HG03378 (cell line): ENCODE measurements at regions not wholly inside any gene's neighbourhood (a gene's known extent, or its start where the extent isn't known, plus 50 kb on each side); places are given as distances from the start of the nearest gene placed in this dataset.

Source experiments
- ATAC-seq: cut with Tn5 transposase; IDR thresholded peaks from one replicate; pipeline ENCODE4 v1.9.1; 2021; ENCODE audit warnings: mild to moderate bottlenecking, moderate library complexity; ENCODE audit not compliant: unreplicated experiment

DNA sequence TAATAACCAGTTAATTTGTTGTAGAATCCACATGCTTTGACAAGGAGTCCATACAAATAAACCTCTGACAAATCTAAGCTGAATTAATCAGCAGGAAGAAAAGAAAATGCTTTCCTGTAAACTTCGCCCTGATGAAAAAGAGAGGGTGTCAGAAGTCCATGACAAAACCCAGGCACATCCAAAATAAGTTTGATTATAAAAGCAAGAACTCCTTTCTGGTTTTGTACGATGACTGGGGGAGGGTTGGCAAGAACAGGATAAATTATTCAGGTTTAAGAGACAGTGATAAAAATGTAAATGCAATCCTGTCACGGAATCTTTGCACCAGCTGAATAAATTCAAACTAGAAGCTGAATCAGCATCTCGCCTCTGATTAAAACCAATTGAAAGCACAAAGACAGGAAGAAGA, 469.2 kb upstream of the TNP1 start:
- ATAC-seq = no peak

DNA sequence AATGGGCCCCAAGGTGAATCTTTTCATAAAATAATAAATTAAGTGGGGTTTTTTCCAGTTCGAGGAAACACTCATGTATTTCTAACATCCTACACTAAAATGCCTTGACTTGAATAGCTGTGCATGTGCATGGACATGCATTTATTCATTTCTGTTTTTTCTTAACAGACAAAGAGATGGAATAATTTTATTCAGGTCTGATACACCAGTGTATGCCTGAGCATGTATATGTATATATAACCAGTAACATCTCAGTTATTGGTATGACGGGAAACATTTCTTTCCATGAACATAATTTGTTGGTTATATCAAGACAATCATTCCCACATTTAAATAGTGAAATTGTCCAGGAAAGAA, 468.7 kb upstream of the TNP1 start:
- no peak for ATAC-seq

- ATAC-seq = no peak
Observed at GRCh38 chr2:217327953-217328621, 468.2 kb upstream of the TNP1 start.

DNA sequence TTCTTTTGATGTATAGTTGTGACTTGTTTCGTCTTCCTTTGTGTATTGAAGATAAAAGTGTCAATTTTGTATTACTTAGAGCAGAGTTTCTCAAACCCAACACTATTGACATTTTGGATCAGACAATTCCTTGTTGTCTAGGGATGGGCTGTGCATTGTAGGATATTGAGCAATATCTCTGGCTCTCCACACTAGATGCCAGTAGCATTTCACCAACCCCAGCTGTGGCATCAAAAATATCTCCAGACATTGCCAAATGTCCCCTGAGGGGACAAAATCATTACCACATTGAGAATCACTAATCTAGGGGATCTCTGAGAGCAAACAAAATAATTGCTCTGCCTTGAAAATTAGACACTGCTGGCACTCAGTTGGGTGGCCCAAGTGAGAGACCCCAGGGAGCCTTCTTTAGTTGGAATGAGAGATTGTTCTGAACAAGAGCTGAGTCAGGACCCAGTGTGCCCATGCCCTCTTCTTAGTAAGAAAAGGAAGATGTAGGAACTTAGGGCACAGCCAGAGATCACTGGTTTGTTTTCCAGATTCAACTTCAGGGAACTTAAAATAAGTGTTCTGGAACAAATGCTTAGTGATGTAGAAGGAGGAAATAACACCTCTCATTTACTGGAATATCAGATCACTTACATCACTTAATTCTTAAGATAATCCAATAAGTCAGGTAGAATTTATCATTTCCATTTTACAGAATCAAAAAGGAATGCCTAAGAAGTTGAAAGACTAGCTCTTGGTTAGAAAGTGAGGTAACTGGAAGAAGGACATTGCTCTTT, 466.6 kb upstream of the TNP1 start:
- no peak for ATAC-seq

DNA sequence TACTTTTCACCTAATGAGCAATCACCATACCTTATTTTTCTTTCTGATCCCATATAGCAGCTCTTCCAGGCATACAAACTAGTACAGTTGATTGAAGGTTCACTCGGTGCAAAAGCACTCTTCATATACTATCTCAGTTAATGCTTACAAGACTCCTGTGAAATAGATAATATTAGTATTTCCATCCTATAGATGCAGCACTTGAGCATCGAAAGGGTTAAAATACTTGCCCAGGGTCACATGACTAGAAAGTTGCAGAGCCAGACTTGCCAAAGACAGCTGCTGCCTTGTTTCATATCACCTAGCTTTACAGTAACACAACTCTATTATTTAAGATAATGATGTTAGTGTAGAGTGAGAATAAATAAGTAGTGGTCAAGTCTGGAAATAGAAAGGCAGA, 466.0 kb upstream of the TNP1 start:
- no peak for ATAC-seq

GRCh38 chr2:217325251-217325650, 465.4 kb upstream of the TNP1 start:
- no peak for ATAC-seq

- ATAC-seq = peak; percentile 90
Observed at GRCh38 chr2:217316743-217317142, 456.9 kb upstream of the TNP1 start.

DNA sequence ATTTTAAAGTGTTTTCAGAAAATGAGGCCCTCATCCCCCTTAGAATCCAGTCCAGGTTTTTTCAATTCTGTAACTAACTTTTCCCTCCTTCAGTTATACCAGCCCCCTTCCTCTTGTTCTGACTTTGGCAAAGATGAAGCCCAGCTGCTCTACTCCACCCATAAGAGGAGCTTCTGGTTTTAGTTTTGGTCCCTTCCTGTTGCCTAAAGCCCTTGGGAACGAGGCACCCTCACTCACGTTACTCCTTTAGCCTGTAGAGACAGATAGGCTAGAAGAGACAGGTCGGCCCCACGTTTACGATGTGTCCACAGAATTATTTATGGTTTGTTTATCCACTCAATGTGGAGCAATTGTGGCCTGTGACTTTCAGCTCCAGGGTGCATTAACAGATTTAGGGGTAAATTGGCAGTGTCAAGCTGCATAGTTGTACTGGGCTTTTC, 454.2 kb upstream of the TNP1 start:
- no peak for ATAC-seq

DNA sequence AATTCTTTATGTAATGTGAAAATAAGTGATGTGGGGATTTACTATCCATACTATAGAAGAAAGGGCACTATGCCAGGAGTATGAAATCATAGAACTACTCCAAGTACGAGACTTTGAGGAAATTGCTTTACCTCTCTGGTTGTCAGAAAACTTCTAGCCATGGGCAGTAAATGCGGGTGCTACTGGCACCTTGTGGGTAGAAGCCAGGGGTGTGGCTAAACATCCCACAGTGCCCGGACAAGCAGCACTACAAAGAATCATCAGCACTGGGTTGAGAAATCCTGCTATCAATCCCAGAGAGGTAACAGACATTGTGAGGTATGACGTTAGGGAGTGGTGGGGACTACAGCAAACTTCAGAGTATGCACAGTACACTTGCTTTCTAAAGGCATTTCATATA, 453.5 kb upstream of the TNP1 start:
- no peak for ATAC-seq

- ATAC-seq = no peak
Observed at GRCh38 chr2:217309056-217309455, 449.2 kb upstream of the TNP1 start.

DNA sequence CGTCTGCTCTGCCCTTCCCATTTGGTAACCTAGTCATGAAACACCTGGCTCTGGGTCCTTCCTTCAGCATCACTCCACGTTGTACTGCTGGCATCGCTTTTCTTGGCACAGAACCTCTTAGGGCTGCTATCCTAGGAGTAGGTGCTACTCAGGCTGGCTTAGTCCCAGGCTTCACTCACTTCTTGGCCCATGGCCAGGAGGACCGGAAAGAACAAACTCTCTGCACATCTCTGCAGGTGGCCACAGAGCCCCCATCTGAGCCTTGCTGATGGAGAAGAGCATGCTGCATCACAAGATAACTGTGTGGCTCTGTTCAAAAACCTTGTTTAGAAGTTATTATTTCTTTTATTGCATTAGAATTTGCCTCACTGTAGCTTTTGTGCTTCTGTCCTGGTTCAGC, 447.2 kb upstream of the TNP1 start:
- no peak for ATAC-seq

DNA sequence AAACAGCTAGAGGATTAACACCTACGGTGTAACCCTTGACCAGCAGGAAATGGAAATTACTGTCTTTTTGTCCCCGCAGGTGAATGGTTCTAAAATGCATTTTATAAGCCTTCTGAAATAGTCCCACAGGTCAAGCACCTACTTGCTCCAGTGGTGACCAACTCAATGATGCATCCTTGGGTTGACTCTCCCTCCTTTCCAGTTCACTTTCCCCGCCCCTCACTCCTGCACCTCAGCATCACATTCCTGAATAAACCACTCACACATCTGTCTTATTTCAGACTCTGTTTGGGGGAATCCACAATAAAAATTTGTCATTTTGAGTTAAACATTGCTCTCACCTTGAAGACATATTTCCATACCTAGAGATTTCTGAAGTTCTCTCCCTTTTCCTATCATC, 446.0 kb upstream of the TNP1 start:
- ATAC-seq = no peak

GRCh38 chr2:217304582-217304981, 444.7 kb upstream of the TNP1 start:
- no peak for ATAC-seq

- no peak for ATAC-seq
Observed at GRCh38 chr2:217302856-217303255, 443.0 kb upstream of the TNP1 start.

- ATAC-seq = no peak
Observed at GRCh38 chr2:217301142-217301925, 441.5 kb upstream of the TNP1 start.

DNA sequence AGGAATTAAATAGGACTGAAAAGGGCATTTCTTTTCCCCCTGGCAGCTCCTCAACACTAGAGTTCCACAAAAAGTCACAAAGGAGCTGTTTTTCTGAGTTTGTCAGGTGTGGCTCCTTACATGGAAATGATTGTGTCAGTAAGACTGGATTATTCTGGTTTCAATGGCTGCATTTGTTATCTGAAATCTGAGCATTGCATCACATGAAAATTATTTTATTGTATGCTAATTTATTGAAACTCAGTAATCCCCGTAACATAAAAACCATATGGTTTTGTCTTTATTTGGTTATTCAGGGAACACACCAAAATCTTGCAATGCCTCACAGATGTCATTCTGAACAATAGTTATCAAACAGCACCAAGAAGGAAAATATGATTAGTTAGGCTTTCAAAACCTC, 439.7 kb upstream of the TNP1 start:
- no peak for ATAC-seq

DNA sequence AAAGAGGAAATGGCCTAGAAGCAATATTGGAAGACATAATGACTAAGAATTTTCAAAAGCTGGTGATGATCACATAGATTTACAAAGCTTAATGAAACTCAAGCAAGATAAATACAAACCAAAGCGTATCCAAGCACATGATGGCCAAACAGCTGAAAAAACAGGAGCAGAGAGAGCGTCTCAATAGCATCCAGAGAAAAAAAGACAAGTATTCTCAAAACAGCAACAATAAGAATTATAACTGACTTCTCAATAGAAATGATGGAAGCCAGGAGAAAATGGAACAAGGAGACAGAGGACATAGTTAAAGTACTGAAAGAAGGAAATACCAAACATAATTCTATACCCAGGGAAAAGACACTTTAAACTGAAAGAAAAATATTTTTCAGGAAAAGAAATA, 437.2 kb upstream of the TNP1 start:
- no peak for ATAC-seq

GRCh38 chr2:217294818-217295217, 435.0 kb upstream of the TNP1 start:
- no peak for ATAC-seq

GRCh38 chr2:217294211-217294610, 434.3 kb upstream of the TNP1 start:
- ATAC-seq = no peak

DNA sequence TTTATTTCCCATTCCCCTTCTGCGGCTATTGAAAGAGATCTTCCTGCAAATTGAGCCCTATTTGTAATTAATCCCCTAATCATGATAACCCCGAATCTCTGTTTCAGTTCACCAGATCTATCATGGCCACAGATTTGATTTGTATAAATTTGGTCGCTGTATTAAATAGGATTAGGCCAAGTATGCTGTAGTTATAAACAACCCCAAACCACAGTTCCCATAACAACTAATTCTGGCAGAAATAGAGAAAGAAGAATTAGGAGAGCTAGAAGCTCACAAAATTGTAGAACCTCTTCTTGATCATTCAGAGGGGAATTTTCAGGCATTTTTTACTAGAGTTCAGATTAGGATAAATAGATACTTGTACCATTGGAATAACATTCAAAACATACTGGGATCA, 433.7 kb upstream of the TNP1 start:
- no peak for ATAC-seq

- ATAC-seq = no peak
Observed at GRCh38 chr2:217293046-217293445, 433.2 kb upstream of the TNP1 start.

DNA sequence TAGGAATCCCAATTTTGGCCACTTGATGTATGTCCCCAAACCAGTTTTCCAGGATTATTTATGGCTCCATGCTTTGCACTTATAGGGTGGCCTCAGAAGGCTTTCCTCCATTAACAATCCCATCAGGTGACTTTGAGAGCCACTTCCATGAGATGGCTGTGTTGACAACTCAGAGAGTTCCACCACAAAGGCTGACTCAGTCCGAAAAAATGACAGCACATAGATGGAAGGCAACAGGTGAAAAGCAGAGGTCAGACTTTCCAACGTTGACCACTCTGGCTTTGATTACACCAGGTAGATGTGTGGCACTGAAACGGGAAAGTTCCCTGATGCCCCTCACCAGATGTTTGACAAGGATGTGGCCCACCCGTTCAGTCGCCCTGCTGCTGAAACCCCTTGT, 431.4 kb upstream of the TNP1 start:
- no peak for ATAC-seq
